B cell (primary cell): ENCODE measurements at regions not wholly inside any gene's neighbourhood (a gene's known extent, or its start where the extent isn't known, plus 50 kb on each side); places are given as distances from the start of the nearest gene placed in this dataset.

ENCODE experiments used
- ATAC-seq: fragments of 200-7000 bp; cut with Tn5 transposase; one replicate; pipeline ENCODE4 v1.10.0; 2021; ENCODE audit warnings: low read depth, mild to moderate bottlenecking, moderate number of reproducible peaks, moderate library complexity
- CTCF ChIA-PET: fragments of 350-600 bp; sonication (Branson Sonifier 250); formaldehyde crosslinking; loops from one replicate; lab custom pipeline; 2021; ENCODE audit warnings: antibody characterized with exemption, inconsistent platforms; lab: Charles Lee
- POLR2A ChIA-PET: fragments of 350-600 bp; sonication (Branson Sonifier 250); formaldehyde crosslinking; loops from one replicate; lab custom pipeline; 2021; ENCODE audit warnings: antibody characterized with exemption; lab: Charles Lee
- DNase-seq: peaks from one replicate; pipeline ENCODE4 v3.0.0; 2013
- H2AFZ ChIP-seq: 2 replicates; pipeline ENCODE4 v1.6.1; 2012; ENCODE audit warnings: mild to moderate bottlenecking, low read depth, low read length; ENCODE audit not compliant: insufficient read depth, poor library complexity, severe bottlenecking
- H3K27ac ChIP-seq, 2 donors: 1 replicate in 1 of 2; 2 replicates in 1 of 2; pipeline ENCODE4 v1.5.1; 2012 to 2013; ENCODE audit warnings: low read length in 2 of 2, mild to moderate bottlenecking in 2 of 2, moderate library complexity in 1 of 2
- H3K27me3 ChIP-seq, 4 experiments: fragments of 200-600 bp in 1 of 4; sonication (generic) in 1 of 4; replicated peaks in 1 of 4; 1 replicate in 2 of 4; 2 replicates in 2 of 4; pipeline versions ENCODE4 v1.6.1 to v1.7.0; 2013 to 2016; ENCODE audit warnings: low read length in 3 of 4, mild to moderate bottlenecking in 2 of 4, mixed read lengths in 1 of 4, moderate library complexity in 1 of 4; ENCODE audit not compliant: insufficient read depth in 4 of 4, control insufficient read depth in 3 of 4; ENCODE audit errors: control extremely low read depth in 1 of 4
- H3K36me3 ChIP-seq, 2 experiments: replicated peaks in 1 of 2; 1 replicate in 1 of 2; 2 replicates in 1 of 2; pipeline versions ENCODE4 v1.6.1 to v1.7.1; 2013; ENCODE audit warnings: low read length in 1 of 2; ENCODE audit not compliant: insufficient read depth in 2 of 2, control insufficient read depth in 1 of 2; ENCODE audit errors: control extremely low read depth in 1 of 2, extremely low read depth in 1 of 2
- H3K4me1 ChIP-seq, 2 donors: fragments of 200-600 bp in 1 of 2; sonication (generic) in 1 of 2; 1 replicate in 1 of 2; 2 replicates in 1 of 2; pipeline versions ENCODE4 v1.5.1 to v1.6.1; 2013 to 2017; ENCODE audit warnings: low read length in 2 of 2; ENCODE audit not compliant: control insufficient read depth in 2 of 2, insufficient read depth in 2 of 2
- H3K4me2 ChIP-seq: replicated peaks from 2 replicates; pipeline ENCODE3; 2012; ENCODE audit warnings: mild to moderate bottlenecking, low read depth, low read length; ENCODE audit not compliant: poor library complexity, severe bottlenecking
- H3K4me3 ChIP-seq, 5 experiments: fragments of 200-600 bp in 1 of 5; sonication (generic) in 1 of 5; 1 replicate in 3 of 5; 2 replicates in 2 of 5; pipeline versions ENCODE4 v1.5.1 to v1.7.0; 2011 to 2016; ENCODE audit warnings: low read length in 4 of 5, mild to moderate bottlenecking in 4 of 5, low read depth in 2 of 5, control low read depth in 1 of 5, moderate library complexity in 1 of 5; ENCODE audit not compliant: insufficient read depth in 1 of 5; ENCODE audit errors: control extremely low read depth in 1 of 5, extremely low read depth in 1 of 5
- H3K79me2 ChIP-seq: fragments of 200-600 bp; sonication (generic); one replicate; pipeline ENCODE4 v1.6.0; 2016; ENCODE audit warnings: low read length; ENCODE audit not compliant: control insufficient read depth, insufficient read depth
- H3K9ac ChIP-seq: fragments of 200-600 bp; sonication (generic); 2 replicates; pipeline ENCODE4 v1.6.1; 2017; ENCODE audit warnings: mild to moderate bottlenecking, low read length, moderate library complexity
- H3K9me3 ChIP-seq, 3 donors: one replicate each; pipeline versions ENCODE4 v1.6.1 to v1.7.1; 2013; ENCODE audit warnings: low read length in 2 of 3; ENCODE audit not compliant: control insufficient read depth in 2 of 3, insufficient read depth in 1 of 3; ENCODE audit errors: control extremely low read depth in 1 of 3
- H4K20me1 ChIP-seq: 2 replicates; pipeline ENCODE4 v1.6.0; 2012; ENCODE audit warnings: mild to moderate bottlenecking, low read length; ENCODE audit not compliant: insufficient read depth, control insufficient read depth, poor library complexity, severe bottlenecking
- H3K27ac Mint-ChIP-seq: one replicate; pipeline ENCODE4 v1.8.0; 2021; ENCODE audit warnings: mixed read lengths
- H3K27me3 Mint-ChIP-seq: one replicate; pipeline ENCODE4 v1.8.0; 2021; ENCODE audit warnings: mixed read lengths
- H3K4me1 Mint-ChIP-seq: one replicate; pipeline ENCODE4 v1.8.0; 2021; ENCODE audit warnings: mixed read lengths
- H3K4me3 Mint-ChIP-seq: one replicate; pipeline ENCODE4 v1.8.0; 2021; ENCODE audit warnings: mixed read lengths
- H3K9me3 Mint-ChIP-seq: one replicate; pipeline ENCODE4 v1.8.0; 2022; ENCODE audit warnings: mixed read lengths; ENCODE audit not compliant: insufficient read depth
- EZH2 ChIP-seq: IDR thresholded peaks from 2 replicates; pipeline ENCODE4 v1.6.1; 2012; ENCODE audit warnings: borderline replicate concordance, low read depth, mild to moderate bottlenecking, moderate library complexity, low read length; ENCODE audit not compliant: insufficient read depth, poor library complexity, severe bottlenecking
- WGBS: methylation state at CpG from one replicate; pipeline ENCODE4 v1.1.5; 2013; ENCODE audit warnings: missing lambda C conversion rate; ENCODE audit not compliant: insufficient coverage; 5-methylcytosine and 5-hydroxymethylcytosine counted together
- intact Hi-C: fragments of 100-400 bp; cut with micrococcal nuclease; formaldehyde crosslinking; loops from one replicate; pipeline ENCODE4 v1.10.0; 2022
- TF ChIP-seq, protein P1 (sequence below): fragments of 200-600 bp; IDR thresholded peaks from one replicate; pipeline ENCODE4 v1.8.0; 2022; ENCODE audit warnings: antibody characterized with exemption, mild to moderate bottlenecking

GRCh38 chr9:80052830-80053229 is 481.1 kb downstream of the TLE4 start:
- H3K27ac ChIP-seq, result no peak overlapping the region
- Mint-ChIP-seq H3K4me3 (no peak overlapping the region), H3K9me3 (peaks cover 11% of the 10 kb centered on the region), H3K4me1 (peaks cover 5% of the 10 kb centered on the region), H3K27me3 (no peaks in the 10 kb centered on the region), H3K27ac (no peak overlapping the region)
- H4K20me1 ChIP-seq, result no peaks in the 10 kb centered on the region
- H3K9me3 ChIP-seq, result peaks cover 3 to 16% (median 4%) of the 10 kb centered on the region in 3 donors
- H3K36me3 ChIP-seq, result no peaks in the 10 kb centered on the region
- H3K4me2 ChIP-seq, result no peak overlapping the region
- no peaks in the 10 kb centered on the region for H3K4me1 ChIP-seq
- H3K27me3 ChIP-seq, result no peaks in the 10 kb centered on the region
- H3K79me2 ChIP-seq, result no peaks in the 10 kb centered on the region
- CTCF ChIA-PET, result interaction anchor here (1.2 kb wide), 1 partner anchor 9 kb away, joined by 4 read pairs; no protein-coding TSS in a partner anchor
- TF ChIP-seq, protein P1, sequence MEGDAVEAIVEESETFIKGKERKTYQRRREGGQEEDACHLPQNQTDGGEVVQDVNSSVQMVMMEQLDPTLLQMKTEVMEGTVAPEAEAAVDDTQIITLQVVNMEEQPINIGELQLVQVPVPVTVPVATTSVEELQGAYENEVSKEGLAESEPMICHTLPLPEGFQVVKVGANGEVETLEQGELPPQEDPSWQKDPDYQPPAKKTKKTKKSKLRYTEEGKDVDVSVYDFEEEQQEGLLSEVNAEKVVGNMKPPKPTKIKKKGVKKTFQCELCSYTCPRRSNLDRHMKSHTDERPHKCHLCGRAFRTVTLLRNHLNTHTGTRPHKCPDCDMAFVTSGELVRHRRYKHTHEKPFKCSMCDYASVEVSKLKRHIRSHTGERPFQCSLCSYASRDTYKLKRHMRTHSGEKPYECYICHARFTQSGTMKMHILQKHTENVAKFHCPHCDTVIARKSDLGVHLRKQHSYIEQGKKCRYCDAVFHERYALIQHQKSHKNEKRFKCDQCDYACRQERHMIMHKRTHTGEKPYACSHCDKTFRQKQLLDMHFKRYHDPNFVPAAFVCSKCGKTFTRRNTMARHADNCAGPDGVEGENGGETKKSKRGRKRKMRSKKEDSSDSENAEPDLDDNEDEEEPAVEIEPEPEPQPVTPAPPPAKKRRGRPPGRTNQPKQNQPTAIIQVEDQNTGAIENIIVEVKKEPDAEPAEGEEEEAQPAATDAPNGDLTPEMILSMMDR, result no peak
- no peak for TF ChIP-seq EZH2
- no CpG with 5 or more reads among the region's 1 CpG for WGBS
- POLR2A ChIA-PET, result no interaction called here
- intact Hi-C loops, result no loop called here
- no peak for ATAC-seq
- H3K9ac ChIP-seq, result no peak overlapping the region
- no peak overlapping the region for H3K4me3 ChIP-seq
- H2AFZ ChIP-seq, result no peak overlapping the region
- no peak for DNase-seq

DNA sequence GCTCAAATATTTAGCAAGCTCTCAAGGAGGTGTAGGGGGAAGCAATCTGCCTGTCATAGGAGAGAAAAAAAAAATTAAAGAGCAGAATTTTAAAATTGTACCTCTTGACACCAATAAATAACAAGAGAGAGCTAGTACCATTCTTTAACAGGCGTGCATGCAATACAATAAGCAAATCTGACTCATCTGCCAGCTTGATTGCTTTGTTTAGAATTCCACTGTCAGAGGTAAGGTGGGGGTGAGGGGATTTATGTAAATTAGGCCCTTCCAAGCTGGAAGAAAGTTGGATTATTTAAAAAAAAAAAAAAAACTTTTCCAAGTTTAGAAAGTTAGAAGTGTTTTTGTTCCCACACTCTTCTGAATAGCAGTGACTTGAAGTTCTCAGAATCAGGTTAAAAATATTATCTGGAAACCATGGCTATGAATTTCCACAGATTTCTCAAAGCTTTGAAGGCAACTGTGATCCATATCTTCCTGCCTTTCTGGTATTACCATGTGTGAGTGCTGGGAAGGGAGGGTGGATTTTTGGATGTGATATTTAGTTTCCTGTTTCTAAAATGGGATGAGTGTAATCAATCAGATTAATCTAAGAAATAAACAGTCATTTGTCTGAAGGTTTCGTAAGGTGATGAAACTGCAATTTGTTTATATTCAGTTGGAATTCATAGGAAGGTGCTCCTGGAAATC is 477.5 kb downstream of the TLE4 start:
- peaks cover 2 to 16% (median 4%) of the 10 kb centered on the region in 3 donors for H3K9me3 ChIP-seq
- no peaks in the 10 kb centered on the region for H3K27me3 Mint-ChIP-seq
- no peaks in the 10 kb centered on the region for H3K4me1 ChIP-seq
- no peaks in the 10 kb centered on the region for H3K4me1 Mint-ChIP-seq
- H3K4me3 ChIP-seq, result no peak overlapping the region
- ChIA-PET POLR2A (no interaction called here), CTCF (no interaction called here)
- intact Hi-C loops, result no loop called here
- DNase-seq (no peak), ATAC-seq (no peak)
- H4K20me1 ChIP-seq, result no peaks in the 10 kb centered on the region
- no CpG with 5 or more reads among the region's 2 CpGs for WGBS
- no peak overlapping the region for H3K9ac ChIP-seq
- no peak overlapping the region for H3K4me3 Mint-ChIP-seq
- H3K27ac ChIP-seq, result no peak overlapping the region
- TF ChIP-seq, protein P1, result no peak
- no peak for TF ChIP-seq EZH2
- H3K4me2 ChIP-seq, result no peak overlapping the region
- H3K79me2 ChIP-seq, result no peaks in the 10 kb centered on the region
- no peaks in the 10 kb centered on the region for H3K36me3 ChIP-seq
- H3K27me3 ChIP-seq, result no peaks in the 10 kb centered on the region
- H3K9me3 Mint-ChIP-seq, result peaks cover 9% of the 10 kb centered on the region
- H3K27ac Mint-ChIP-seq, result no peak overlapping the region
- no peak overlapping the region for H2AFZ ChIP-seq
